H1 (cell line): ENCODE measurements at regions not wholly inside any gene's neighbourhood (a gene's known extent, or its start where the extent isn't known, plus 50 kb on each side); places are given as distances from the start of the nearest gene placed in this dataset.

Source experiments
- CTCF ChIA-PET: fragments of 300-600 bp; sonication (Branson Sonifier 250); formaldehyde crosslinking; loops from one replicate; lab custom pipeline; 2021; ENCODE audit not compliant: partially characterized antibody; lab: Charles Lee
- POLR2A ChIA-PET: fragments of 300-600 bp; sonication (Branson Sonifier 250); formaldehyde crosslinking; loops from one replicate; lab custom pipeline; 2021; ENCODE audit warnings: inconsistent platforms; ENCODE audit not compliant: partially characterized antibody; lab: Charles Lee
- DNase-seq, 2 experiments: peaks; one replicate each; pipeline versions ENCODE4 v3.0.0 to v3.0.0-alpha.2; 2010 to 2022; ENCODE audit warnings: low spot score in 2 of 2, low read depth in 1 of 2, mixed read lengths in 1 of 2
- FAIRE-seq: peaks from 2 replicates; lab custom pipeline; 2011; peaks lifted over from hg19 to GRCh38; lab: Jason Lieb, UNC
- H2AFZ ChIP-seq: 2 replicates; pipeline ENCODE4 v1.8.1; 2012; ENCODE audit warnings: low read length, inconsistent platforms
- H2AK5ac ChIP-seq: 2 replicates; pipeline ENCODE4 v1.6.1; 2013; ENCODE audit warnings: low read depth, low read length
- H2BK120ac ChIP-seq: replicated peaks from 2 replicates; pipeline ENCODE3; 2013; ENCODE audit warnings: low read depth, low read length, inconsistent platforms
- H2BK12ac ChIP-seq: 2 replicates; pipeline ENCODE4 v1.6.1; 2013; ENCODE audit warnings: low read depth, low read length
- H2BK15ac ChIP-seq: 2 replicates; pipeline ENCODE4 v1.6.1; 2013; ENCODE audit warnings: low read length
- H2BK20ac ChIP-seq: 2 replicates; pipeline ENCODE4 v1.6.1; 2013; ENCODE audit warnings: low read length
- H2BK5ac ChIP-seq: 2 replicates; pipeline ENCODE4 v1.6.1; 2013; ENCODE audit warnings: low read depth, low read length
- H3K14ac ChIP-seq: 2 replicates; pipeline ENCODE4 v1.6.1; 2013; ENCODE audit warnings: inconsistent platforms; ENCODE audit not compliant: insufficient read length
- H3K18ac ChIP-seq: 2 replicates; pipeline ENCODE4 v1.6.1; 2013; ENCODE audit warnings: low read length; ENCODE audit errors: extremely low read depth
- H3K23ac ChIP-seq: 2 replicates; pipeline ENCODE4 v1.6.1; 2013; ENCODE audit warnings: inconsistent platforms; ENCODE audit not compliant: insufficient read length
- H3K23me2 ChIP-seq: 2 replicates; pipeline ENCODE4 v1.6.1; 2013; ENCODE audit warnings: low read depth, low read length
- H3K27ac ChIP-seq: 2 replicates; pipeline ENCODE4 v1.6.1; 2011; ENCODE audit warnings: low read depth, low read length, inconsistent platforms
- H3K27me3 ChIP-seq, 4 experiments: replicated peaks in 1 of 4; 1 replicate in 1 of 4; 2 replicates in 3 of 4; pipeline versions ENCODE4 v1.6.1 to v1.8.1; 2011 to 2013; ENCODE audit warnings: low read length in 3 of 4, mild to moderate bottlenecking in 3 of 4, inconsistent platforms in 2 of 4, mixed read lengths in 2 of 4, moderate library complexity in 1 of 4; ENCODE audit not compliant: control insufficient read depth in 3 of 4, insufficient read depth in 3 of 4; ENCODE audit errors: extremely low read depth in 1 of 4
- H3K36me3 ChIP-seq, 4 experiments: 2 replicates each; pipeline versions ENCODE4 v1.6.1 to v1.8.1; 2011 to 2013; ENCODE audit warnings: mild to moderate bottlenecking in 4 of 4, low read length in 3 of 4, moderate library complexity in 2 of 4, control low read depth in 1 of 4, inconsistent platforms in 1 of 4; ENCODE audit not compliant: insufficient read depth in 4 of 4, control insufficient read depth in 2 of 4
- H3K4ac ChIP-seq: replicated peaks from 2 replicates; pipeline ENCODE3; 2013; ENCODE audit warnings: low read length, low read depth, mixed read lengths, inconsistent platforms; ENCODE audit not compliant: insufficient read length
- H3K4me1 ChIP-seq, 4 experiments: replicated peaks in 1 of 4; 1 replicate in 1 of 4; 2 replicates in 3 of 4; pipeline versions ENCODE4 v1.6.1 to v1.8.1; 2011 to 2013; ENCODE audit warnings: low read length in 3 of 4, inconsistent platforms in 2 of 4, mixed read lengths in 1 of 4; ENCODE audit not compliant: insufficient read depth in 4 of 4, control insufficient read depth in 3 of 4
- H3K4me2 ChIP-seq, 2 experiments: 2 replicates each; pipeline versions ENCODE4 v1.6.1 to v1.8.1; 2011 to 2013; ENCODE audit warnings: low read depth in 2 of 2, low read length in 2 of 2, control low read depth in 1 of 2, inconsistent platforms in 1 of 2, mild to moderate bottlenecking in 1 of 2; ENCODE audit not compliant: insufficient read depth in 1 of 2
- H3K4me3 ChIP-seq, 4 experiments: fragments of 200-600, 300-600 bp in 1 of 4; sonication (generic), shearing (Covaris generic), sonication (Bioruptor Twin) in 1 of 4; 2 replicates each; pipeline versions ENCODE4 v1.5.1 to v1.8.1; 2011 to 2016; ENCODE audit warnings: low read length in 4 of 4, low read depth in 3 of 4, control low read depth in 2 of 4, inconsistent platforms in 2 of 4, mild to moderate bottlenecking in 2 of 4, mixed read lengths in 1 of 4, moderate library complexity in 1 of 4; ENCODE audit not compliant: insufficient read depth in 2 of 4; ENCODE audit errors: extremely low read depth in 1 of 4
- H3K56ac ChIP-seq: replicated peaks from 2 replicates; pipeline ENCODE3; 2013; ENCODE audit warnings: low read depth, mild to moderate bottlenecking, mixed read lengths, low read length, inconsistent platforms; ENCODE audit not compliant: insufficient read length
- H3K79me1 ChIP-seq: 2 replicates; pipeline ENCODE4 v1.6.1; 2013; ENCODE audit warnings: low read depth, low read length, control low read depth
- H3K79me2 ChIP-seq, 2 experiments: 2 replicates each; pipeline versions ENCODE4 v1.6.1 to v1.8.1; 2012 to 2013; ENCODE audit warnings: low read length in 2 of 2, mild to moderate bottlenecking in 2 of 2, inconsistent platforms in 1 of 2; ENCODE audit not compliant: insufficient read depth in 2 of 2, control insufficient read depth in 1 of 2
- H3K9ac ChIP-seq, 4 experiments: replicated peaks in 1 of 4; 1 replicate in 1 of 4; 2 replicates in 3 of 4; pipeline versions ENCODE4 v1.6.1 to v1.8.1; 2011 to 2013; ENCODE audit warnings: low read depth in 3 of 4, low read length in 3 of 4, control low read depth in 2 of 4, mild to moderate bottlenecking in 2 of 4, moderate library complexity in 2 of 4, inconsistent platforms in 1 of 4; ENCODE audit errors: extremely low read depth in 1 of 4
- H3K9me3 ChIP-seq, 2 experiments: 2 replicates each; pipeline versions ENCODE4 v1.6.1 to v1.8.1; 2012 to 2013; ENCODE audit warnings: mild to moderate bottlenecking in 2 of 2, moderate library complexity in 2 of 2, control low read depth in 1 of 2, inconsistent platforms in 1 of 2, low read depth in 1 of 2, low read length in 1 of 2, mixed read lengths in 1 of 2; ENCODE audit not compliant: insufficient read depth in 2 of 2
- H4K20me1 ChIP-seq, 2 experiments: replicated peaks in 1 of 2; 2 replicates each; pipeline versions ENCODE3 to v1.8.1; 2011 to 2013; ENCODE audit warnings: inconsistent platforms in 2 of 2, low read length in 2 of 2, mild to moderate bottlenecking in 1 of 2; ENCODE audit not compliant: insufficient read depth in 2 of 2, control insufficient read depth in 1 of 2
- H4K5ac ChIP-seq: 2 replicates; pipeline ENCODE4 v1.6.1; 2013; ENCODE audit warnings: low read length, low read depth, mixed read lengths, inconsistent platforms; ENCODE audit not compliant: insufficient read length
- H4K8ac ChIP-seq: 2 replicates; pipeline ENCODE4 v1.8.0; 2013; ENCODE audit warnings: mild to moderate bottlenecking, moderate library complexity, low read length, inconsistent platforms; ENCODE audit not compliant: insufficient read depth; ENCODE audit errors: extremely low read depth
- H4K91ac ChIP-seq: replicated peaks from 2 replicates; pipeline ENCODE3; 2013; ENCODE audit warnings: low read length, mixed read lengths, inconsistent platforms; ENCODE audit not compliant: insufficient read length
- BACH1 ChIP-seq: IDR thresholded peaks from 2 replicates; pipeline ENCODE4 v1.6.1; 2012; ENCODE audit warnings: low read length, improper control_type of control experiment
- CHD1 ChIP-seq: IDR thresholded peaks from 2 replicates; pipeline ENCODE4 v1.6.1; 2012; ENCODE audit warnings: low read depth, low read length, improper control_type of control experiment
- EGR1 ChIP-seq: IDR thresholded peaks from 2 replicates; pipeline ENCODE4 v1.6.1; 2011; ENCODE audit warnings: low read depth, low read length, borderline replicate concordance
- EP300 ChIP-seq, 2 experiments: IDR thresholded peaks; 1 replicate in 1 of 2; 2 replicates in 1 of 2; pipeline ENCODE4 v1.6.1; 2011 to 2012; ENCODE audit warnings: low read depth in 2 of 2, low read length in 2 of 2, mild to moderate bottlenecking in 2 of 2, borderline replicate concordance in 1 of 2, inconsistent platforms in 1 of 2, moderate library complexity in 1 of 2
- EZH2 ChIP-seq: fragments of 200-600 bp; sonication (generic); IDR thresholded peaks from 2 replicates; pipeline ENCODE4 v1.7.1; 2012; ENCODE audit warnings: low read depth, mild to moderate bottlenecking, moderate library complexity, low read length, inconsistent platforms; ENCODE audit not compliant: severe bottlenecking
- GTF2F1 ChIP-seq: IDR thresholded peaks from 2 replicates; pipeline ENCODE4 v1.6.1; 2012; ENCODE audit warnings: low read depth, low read length, improper control_type of control experiment, borderline replicate concordance
- HDAC2 ChIP-seq, 2 experiments: fragments of 300-600 bp in 1 of 2; sonication (generic) in 1 of 2; IDR thresholded peaks; 2 replicates each; pipeline ENCODE4 v1.6.1; 2011 to 2012; ENCODE audit warnings: low read depth in 2 of 2, low read length in 2 of 2, mild to moderate bottlenecking in 2 of 2, moderate library complexity in 2 of 2, borderline replicate concordance in 1 of 2, inconsistent platforms in 1 of 2
- NANOG ChIP-seq: IDR thresholded peaks from 2 replicates; pipeline ENCODE4 v1.6.1; 2011; ENCODE audit warnings: low read length, low read depth, mild to moderate bottlenecking, inconsistent platforms; ENCODE audit not compliant: insufficient read depth, poor library complexity, severe bottlenecking
- SIN3A ChIP-seq, 2 experiments: IDR thresholded peaks in 1 of 2; conservative IDR thresholded peaks in 1 of 2; 2 replicates each; pipeline ENCODE4 v1.6.1; 2011 to 2012; ENCODE audit warnings: low read length in 2 of 2, improper control_type of control experiment in 1 of 2, low read depth in 1 of 2, mild to moderate bottlenecking in 1 of 2
- SIX5 ChIP-seq: IDR thresholded peaks from 2 replicates; pipeline ENCODE4 v1.6.1; 2011; ENCODE audit warnings: mild to moderate bottlenecking, low read depth, low read length
- SP1 ChIP-seq: IDR thresholded peaks from 2 replicates; pipeline ENCODE4 v1.6.1; 2011; ENCODE audit warnings: low read depth, low read length
- SUZ12 ChIP-seq: fragments of 200-600 bp; sonication (generic); IDR thresholded peaks from 2 replicates; pipeline ENCODE4 v1.6.1; 2012; ENCODE audit warnings: mild to moderate bottlenecking, inconsistent platforms, low read length, moderate library complexity, mixed read lengths
- TAF1 ChIP-seq: IDR thresholded peaks from 2 replicates; pipeline ENCODE4 v1.6.1; 2011; ENCODE audit warnings: mild to moderate bottlenecking, low read depth, low read length
- TBP ChIP-seq: IDR thresholded peaks from 2 replicates; pipeline ENCODE4 v1.6.1; 2011; ENCODE audit warnings: low read depth, low read length, improper control_type of control experiment
- ZNF274 ChIP-seq: IDR thresholded peaks from 2 replicates; pipeline ENCODE4 v1.7.0; 2012; ENCODE audit warnings: low read length, borderline replicate concordance; ENCODE audit errors: extremely low read depth
- WGBS, 2 experiments: shearing (Covaris generic) in 1 of 2; methylation state at CpG; one replicate each; pipeline versions ENCODE4 v1.1.6 to v1.1.7; 2013 to 2015; ENCODE audit warnings: low lambda C conversion rate in 2 of 2, mixed read lengths in 2 of 2, inconsistent platforms in 1 of 2, low coverage in 1 of 2, missing lambda C conversion rate in 1 of 2; ENCODE audit not compliant: insufficient replicate concordance in 2 of 2, insufficient coverage in 1 of 2, insufficient read length in 1 of 2; ENCODE audit errors: extremely low coverage in 1 of 2, missing lambda C conversion rate in 1 of 2; 5-methylcytosine and 5-hydroxymethylcytosine counted together

DNA sequence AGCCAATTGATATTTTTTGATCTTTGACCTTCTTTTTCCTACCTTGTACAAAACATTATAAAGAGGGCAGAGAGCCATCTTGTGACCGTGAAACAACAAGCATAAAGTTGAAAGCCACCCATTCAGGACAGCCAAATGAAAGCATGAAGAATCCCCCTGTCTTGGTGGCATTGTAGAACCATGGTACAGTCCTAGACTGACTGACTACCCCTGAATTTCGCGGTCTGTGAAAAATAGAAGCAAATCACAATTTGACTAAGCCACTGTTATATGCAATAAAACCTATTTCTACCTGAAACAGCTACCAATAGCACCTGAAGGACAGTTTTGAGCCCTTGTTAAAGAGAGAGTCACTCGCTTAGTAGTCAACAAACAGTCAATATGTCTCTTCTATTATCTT lies 527.4 kb downstream of the MID1IP1 start:
- WGBS, 2 experiments: 90% methylated on average over 4 of the region's 4 CpGs; no CpG with 5 or more reads in 1 of the 2 experiments
- Histone ChIP-seq H2AK5ac (no peak overlapping the region), H3K14ac (no peak overlapping the region), H3K56ac (no peak overlapping the region), H3K23me2 (no peaks in the 10 kb centered on the region), H4K91ac (no peak overlapping the region), H4K8ac (no peak overlapping the region), H3K79me1 (no peaks in the 10 kb centered on the region), H2BK15ac (no peak overlapping the region), H3K4me1 (no peaks in the 10 kb centered on the region), H2BK5ac (no peak overlapping the region), H3K4ac (no peak overlapping the region), H3K4me2 (no peak overlapping the region), H3K18ac (no peak overlapping the region), H2BK120ac (no peak overlapping the region), H2BK12ac (no peak overlapping the region), H2BK20ac (no peak overlapping the region), H3K4me3 (no peak overlapping the region), H4K20me1 (no peaks in the 10 kb centered on the region), H3K36me3 (no peaks in the 10 kb centered on the region), H2AFZ (no peak overlapping the region), H4K5ac (no peak overlapping the region), H3K27me3 (no peaks in the 10 kb centered on the region), H3K79me2 (no peaks in the 10 kb centered on the region), H3K9ac (no peak overlapping the region), H3K23ac (no peak overlapping the region), H3K27ac (no peak overlapping the region), H3K9me3 (no peaks in the 10 kb centered on the region)
- DNase-seq (no peak), FAIRE-seq (no peak)
- ChIA-PET CTCF (no interaction called here), POLR2A (no interaction called here)
- TF ChIP-seq SIX5: no peak
- TF ChIP-seq NANOG: no peak
- no peak for TF ChIP-seq EP300 (IDR thresholded peaks at IDR 0.05; ENCODE audit: borderline replicate concordance in 1 of 2, low read depth in 2 of 2, low read length in 2 of 2)
- TF ChIP-seq TAF1: no peak
- no peak for TF ChIP-seq TBP
- TF ChIP-seq HDAC2 (IDR thresholded peaks at IDR 0.05; ENCODE audit: borderline replicate concordance in 1 of 2, low read depth in 2 of 2, low read length in 2 of 2): no peak
- TF ChIP-seq CHD1: no peak
- no peak for TF ChIP-seq BACH1
- no peak for TF ChIP-seq SIN3A (conservative IDR thresholded peaks at IDR 0.05 in 1 of 2, IDR thresholded peaks at IDR 0.05 in 1 of 2; ENCODE audit: low read depth in 1 of 2, low read length in 2 of 2)
- no peak for TF ChIP-seq SUZ12
- TF ChIP-seq SP1: no peak
- no peak for TF ChIP-seq GTF2F1
- no peak for TF ChIP-seq ZNF274
- TF ChIP-seq EGR1: no peak
- TF ChIP-seq EZH2: no peak
